GM19328 (cell line): ENCODE measurements at regions not wholly inside any gene's neighbourhood (a gene's known extent, or its start where the extent isn't known, plus 50 kb on each side); places are given as distances from the start of the nearest gene placed in this dataset.
"Not testable (repeated sequence)": the region's sequence is repeated elsewhere in the genome, so short reads cannot be mapped to it uniquely, and the experiment has no call there.

Experiments
- ATAC-seq: cut with Tn5 transposase; IDR thresholded peaks from one replicate; pipeline ENCODE4 v1.9.1; 2021; ENCODE audit warnings: mild to moderate bottlenecking, moderate library complexity; ENCODE audit not compliant: unreplicated experiment

DNA sequence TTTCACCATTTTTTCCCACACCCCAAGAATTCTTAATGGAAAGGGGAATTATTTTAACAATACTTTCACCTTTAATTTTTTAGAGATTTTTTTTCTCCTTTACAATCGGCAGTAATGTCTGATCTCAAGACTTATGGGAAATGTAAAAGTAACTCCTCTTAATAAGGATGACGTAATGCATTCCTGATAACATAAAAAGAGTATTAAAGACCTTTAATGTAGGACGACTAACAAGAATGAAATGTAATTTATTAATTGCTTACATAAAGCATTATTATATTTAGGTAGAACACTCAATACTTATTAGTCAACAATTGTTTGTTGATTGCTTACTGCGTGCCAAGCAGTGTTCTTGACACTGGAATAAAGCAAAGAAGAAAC, 416.8 kb upstream of the NAALADL2 start:
- ATAC-seq: no peak

DNA sequence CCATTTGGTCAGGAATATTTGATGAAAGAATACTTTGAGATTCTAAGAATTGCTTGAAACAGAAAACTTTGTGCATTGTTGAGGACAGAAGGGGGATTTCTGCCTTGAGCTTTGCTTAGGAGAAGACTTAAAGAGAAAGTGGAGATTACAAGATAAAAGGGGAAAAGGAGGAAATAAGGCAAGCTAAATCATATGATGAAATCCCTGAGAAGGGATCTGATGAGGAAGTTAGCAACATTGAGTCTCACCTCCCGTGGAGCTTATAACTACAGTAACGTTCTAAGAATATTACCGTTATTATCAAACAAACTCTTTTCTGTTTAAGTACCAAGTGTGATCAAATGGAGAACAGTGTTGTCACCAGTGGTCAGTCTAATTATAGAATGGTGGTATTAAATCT, 414.7 kb upstream of the NAALADL2 start:
- ATAC-seq: no peak

GRCh38 chr3:174457758-174458157, 401.4 kb upstream of the NAALADL2 start:
- ATAC-seq: no peak

- ATAC-seq: no peak
Observed at GRCh38 chr3:174460831-174461230, 398.3 kb upstream of the NAALADL2 start.

DNA sequence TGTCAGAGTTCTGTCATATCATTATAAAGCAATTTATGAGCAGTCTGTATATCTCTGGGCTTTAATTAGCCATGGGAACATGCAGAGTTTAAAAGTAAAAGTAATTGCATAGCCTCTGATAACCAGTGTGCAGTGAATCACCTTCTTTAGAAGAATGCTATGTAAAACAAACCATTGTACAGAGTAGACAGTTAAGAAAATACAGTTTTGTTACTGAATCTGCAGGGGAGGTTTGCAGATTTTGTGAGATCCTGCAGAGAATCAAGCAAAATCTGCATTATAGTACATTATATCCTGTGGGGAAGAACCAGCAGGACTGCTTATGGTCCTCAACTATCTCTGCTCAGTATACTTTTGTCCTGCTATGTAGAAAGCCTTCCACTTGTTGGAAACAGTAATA, 396.2 kb upstream of the NAALADL2 start:
- no peak for ATAC-seq

GRCh38 chr3:174465177-174465576, 394.0 kb upstream of the NAALADL2 start:
- no peak for ATAC-seq

- ATAC-seq: no peak
Observed at GRCh38 chr3:174466471-174467054, 392.6 kb upstream of the NAALADL2 start.

DNA sequence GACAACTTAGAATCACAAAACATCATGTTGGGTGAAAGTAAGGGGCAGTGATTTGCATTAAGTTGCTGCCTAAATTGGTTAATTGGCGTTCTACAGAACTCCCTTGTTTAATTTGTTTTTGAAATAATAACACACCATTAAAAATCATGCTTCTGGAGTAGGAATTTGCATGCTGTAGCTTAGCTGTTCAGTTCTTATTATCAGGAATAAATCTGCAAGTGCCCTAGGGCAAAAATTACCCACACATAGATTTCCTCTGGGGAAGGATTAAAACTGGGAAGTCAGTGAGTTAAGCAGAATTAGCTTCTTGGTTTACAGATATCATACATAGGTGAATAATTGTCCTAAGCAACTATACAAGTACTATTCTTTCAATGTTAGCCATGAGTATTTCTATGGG, 381.6 kb upstream of the NAALADL2 start:
- no peak for ATAC-seq

DNA sequence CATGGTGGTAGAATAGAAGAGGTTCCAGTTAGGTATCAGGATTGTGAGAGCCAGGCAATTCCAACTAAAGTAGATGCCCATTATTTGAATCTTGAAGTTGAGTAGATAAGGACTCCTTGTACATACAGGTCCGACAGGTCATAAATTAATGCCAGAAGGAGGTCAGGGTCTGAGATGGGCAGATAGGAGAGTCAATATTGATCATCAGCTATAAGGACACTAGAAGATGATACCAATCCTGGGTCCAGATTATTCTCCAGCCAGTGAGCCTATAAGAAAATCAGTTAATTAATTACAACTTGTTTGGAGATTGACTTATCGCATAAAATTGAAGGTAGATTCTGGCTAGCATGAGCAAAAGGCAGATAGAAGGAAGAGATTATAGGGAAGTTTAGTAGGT, 378.4 kb upstream of the NAALADL2 start:
- ATAC-seq: no peak

- no peak for ATAC-seq
Observed at GRCh38 chr3:174482541-174482940, 376.6 kb upstream of the NAALADL2 start.

DNA sequence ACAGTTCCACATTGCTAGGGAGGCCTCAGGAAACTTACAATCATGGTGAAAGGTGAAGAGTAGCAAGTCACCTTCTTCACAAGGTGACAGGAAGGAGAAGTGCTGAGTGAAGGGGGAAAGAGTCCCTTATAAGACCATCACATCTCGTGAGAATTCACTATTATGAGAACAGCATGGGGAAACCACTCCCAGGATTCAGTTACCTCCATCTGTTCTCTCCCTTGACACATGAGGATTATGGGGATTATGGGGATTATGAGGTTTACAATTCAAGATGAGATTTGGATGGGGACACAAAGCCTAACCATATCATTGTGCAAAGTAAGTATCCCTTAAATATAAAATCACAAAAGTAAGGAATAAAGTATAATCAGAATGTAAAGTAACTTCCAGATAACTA, 375.9 kb upstream of the NAALADL2 start:
- no peak for ATAC-seq

DNA sequence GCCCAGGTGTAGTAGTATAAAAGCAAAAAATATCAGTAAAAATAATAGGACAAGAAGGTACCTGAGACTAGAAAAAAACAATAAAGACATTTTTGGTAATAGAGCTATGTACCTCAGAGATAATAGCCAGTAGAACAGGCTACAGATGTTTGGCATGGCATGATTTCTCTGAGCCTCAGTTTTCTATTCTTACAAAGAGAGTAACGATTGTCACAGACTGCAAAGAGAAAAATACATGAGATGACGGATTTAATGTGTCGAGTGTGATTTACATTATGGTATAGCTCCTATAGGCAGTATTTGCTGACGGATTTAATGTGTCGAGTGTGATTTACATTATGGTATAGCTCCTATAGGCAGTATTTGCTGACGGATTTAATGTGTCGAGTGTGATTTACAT, 375.3 kb upstream of the NAALADL2 start:
- ATAC-seq: not testable (repeated sequence)

DNA sequence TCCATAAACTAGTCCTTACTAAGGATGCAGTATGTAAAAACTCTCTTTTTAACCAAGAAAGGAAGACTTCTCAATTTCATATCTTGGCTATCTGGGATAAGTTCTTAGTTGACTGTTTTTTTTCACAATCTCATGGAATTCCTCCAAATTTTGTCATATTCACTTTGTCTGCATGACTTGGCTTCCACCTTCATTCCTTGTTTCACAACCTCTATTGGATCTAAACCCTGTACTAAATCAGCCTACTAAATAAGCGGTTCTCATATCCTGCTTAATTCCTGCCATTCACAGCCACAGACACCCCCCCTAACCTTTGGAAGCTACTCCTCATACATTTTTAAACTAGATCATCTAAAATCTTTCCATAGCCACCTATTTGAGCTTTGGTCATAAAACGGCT, 370.6 kb upstream of the NAALADL2 start:
- no peak for ATAC-seq

DNA sequence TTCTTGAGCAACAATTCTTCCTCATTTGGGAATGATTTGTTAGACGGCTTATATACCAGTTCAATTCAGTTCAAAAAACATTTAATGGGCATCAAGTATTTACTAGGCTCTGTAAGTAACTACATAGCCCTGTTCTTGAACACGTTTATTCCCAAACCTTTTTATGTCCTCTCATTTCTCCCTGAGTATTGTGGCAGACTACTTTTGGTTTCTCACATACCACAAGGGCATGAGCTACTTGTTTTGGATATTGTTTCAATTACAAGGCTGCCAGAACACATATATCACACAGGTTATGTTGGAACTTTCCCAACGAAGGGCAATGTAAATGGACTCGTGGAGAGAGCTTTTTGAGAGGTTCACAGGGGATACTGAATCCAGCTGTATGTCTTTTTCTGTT, 363.8 kb upstream of the NAALADL2 start:
- no peak for ATAC-seq

- no peak for ATAC-seq
Observed at GRCh38 chr3:174495928-174496327, 363.2 kb upstream of the NAALADL2 start.

GRCh38 chr3:174498638-174499037, 360.5 kb upstream of the NAALADL2 start:
- no peak for ATAC-seq

GRCh38 chr3:174505266-174505665, 353.9 kb upstream of the NAALADL2 start:
- no peak for ATAC-seq

GRCh38 chr3:174524203-174524602, 334.9 kb upstream of the NAALADL2 start:
- no peak for ATAC-seq

GRCh38 chr3:174529298-174529697, 329.8 kb upstream of the NAALADL2 start:
- no peak for ATAC-seq

- no peak for ATAC-seq
Observed at GRCh38 chr3:174531262-174531982, 327.7 kb upstream of the NAALADL2 start.

DNA sequence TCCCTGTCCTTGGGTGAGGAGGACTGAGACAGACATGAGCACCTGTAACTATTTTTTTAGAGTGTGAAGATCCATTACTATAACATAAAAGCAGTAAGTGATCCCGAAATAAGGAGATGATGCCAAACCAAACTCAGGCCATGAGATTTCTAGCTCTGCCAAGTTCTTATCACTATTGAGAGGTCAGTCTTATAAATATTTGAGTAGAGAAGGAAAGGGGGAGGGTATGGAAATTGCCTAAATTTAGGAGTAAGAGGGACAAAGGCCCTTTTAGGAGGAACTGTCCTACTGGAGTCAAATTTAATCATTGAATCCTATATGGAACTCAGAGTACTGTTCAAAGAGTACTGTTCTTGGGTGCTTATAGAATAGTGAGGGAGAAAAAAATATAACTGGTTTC, 326.9 kb upstream of the NAALADL2 start:
- ATAC-seq: no peak

DNA sequence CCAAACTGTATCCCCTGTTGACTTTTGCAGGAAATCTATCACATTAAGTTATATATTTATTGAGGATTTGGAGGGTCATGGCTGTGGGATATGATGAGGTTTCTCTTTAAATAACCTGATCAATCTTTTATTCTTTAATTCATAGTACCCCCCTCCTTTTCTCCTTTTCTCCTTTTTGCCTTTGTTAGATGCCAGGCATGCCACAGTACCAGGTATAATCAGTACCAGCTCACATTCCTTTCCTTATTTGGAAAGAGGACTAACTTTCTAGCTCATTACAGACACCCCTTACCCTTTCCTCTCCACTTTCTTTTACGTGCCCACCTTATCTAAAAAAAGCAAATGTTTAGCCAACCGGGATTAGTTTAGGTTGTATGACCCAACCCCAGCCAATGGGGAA, 326.4 kb upstream of the NAALADL2 start:
- ATAC-seq: no peak

DNA sequence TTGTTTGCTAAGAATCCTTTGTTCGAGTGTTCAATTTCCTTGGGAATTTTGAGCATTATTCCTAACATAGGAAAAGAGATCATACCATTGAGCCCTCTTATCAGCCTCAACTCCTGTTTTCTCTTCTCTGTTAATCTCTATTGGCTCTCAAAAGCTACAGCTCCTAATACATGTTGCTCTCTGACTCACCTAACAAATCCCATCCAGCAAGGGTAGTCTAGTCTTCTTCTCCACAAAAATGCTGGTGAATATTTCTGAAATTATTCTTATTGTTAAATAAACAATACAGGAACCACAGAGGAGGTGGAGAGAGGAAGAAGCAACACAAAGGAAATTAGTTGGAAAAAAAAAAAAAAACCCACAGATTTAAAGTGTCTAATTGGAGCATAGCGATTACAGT, 325.8 kb upstream of the NAALADL2 start:
- no peak for ATAC-seq
